IMR-90 (cell line): ENCODE measurements at regions not wholly inside any gene's neighbourhood (a gene's known extent, or its start where the extent isn't known, plus 50 kb on each side); places are given as distances from the start of the nearest gene placed in this dataset.

ENCODE experiments used
- ATAC-seq: fragments of 200-7000 bp; cut with Tn5 transposase; 2 replicates; pipeline ENCODE4 v1.9.1; 2020; ENCODE audit warnings: low read depth, mild to moderate bottlenecking, moderate library complexity
- BruUV-seq: library from RNA; stranded (reverse); fragments of 400-500 nt; replicated peaks from 2 replicates; lab custom pipeline; 2021; lab: Mats Ljungman, UMichigan
- CTCF ChIA-PET: fragments of 300-600 bp; formaldehyde crosslinking; extraction: SDS; loops from one replicate; lab custom pipeline; 2021; ENCODE audit warnings: antibody characterized with exemption; lab: Yijun Ruan, JAX
- POLR2A ChIA-PET: fragments of 300-600 bp; sonication (Branson Sonifier 250); formaldehyde crosslinking; loops from one replicate; lab custom pipeline; 2022; ENCODE audit warnings: antibody characterized with exemption; ENCODE audit not compliant: unreplicated experiment; lab: Charles Lee
- DNase-seq: peaks from one replicate; pipeline ENCODE4 v3.0.0; 2013
- H2AFZ ChIP-seq: replicated peaks from 2 replicates; pipeline ENCODE3; 2013; ENCODE audit warnings: low read length, mild to moderate bottlenecking; ENCODE audit not compliant: poor library complexity
- H2AK5ac ChIP-seq: 2 replicates; pipeline ENCODE4 v1.6.1; 2013; ENCODE audit warnings: low read depth, low read length, inconsistent platforms
- H2AK9ac ChIP-seq: replicated peaks from 2 replicates; pipeline ENCODE3; 2013; ENCODE audit warnings: mild to moderate bottlenecking, low read depth, low read length, moderate library complexity; ENCODE audit not compliant: poor library complexity
- H2BK120ac ChIP-seq: 2 replicates; pipeline ENCODE4 v1.6.1; 2013; ENCODE audit warnings: low read depth, low read length, inconsistent platforms
- H2BK15ac ChIP-seq: 3 replicates; pipeline ENCODE4 v1.6.1; 2013; ENCODE audit warnings: low read depth, low read length, inconsistent platforms
- H2BK20ac ChIP-seq: 2 replicates; pipeline ENCODE4 v1.6.1; 2013; ENCODE audit warnings: low read depth, mild to moderate bottlenecking, inconsistent platforms, low read length, moderate library complexity
- H2BK5ac ChIP-seq: 2 replicates; pipeline ENCODE4 v1.6.1; 2013; ENCODE audit warnings: mild to moderate bottlenecking, low read depth, low read length, inconsistent platforms; ENCODE audit not compliant: poor library complexity, severe bottlenecking
- H3K14ac ChIP-seq: replicated peaks from 2 replicates; pipeline ENCODE4 v1.6.1; 2013; ENCODE audit warnings: low read depth, low read length, inconsistent platforms
- H3K18ac ChIP-seq: 2 replicates; pipeline ENCODE4 v1.6.1; 2013; ENCODE audit warnings: low read depth, low read length, control low read depth
- H3K23ac ChIP-seq: 2 replicates; pipeline ENCODE4 v1.6.1; 2013; ENCODE audit warnings: low read depth, low read length, inconsistent platforms
- H3K27ac ChIP-seq: 2 replicates; pipeline ENCODE4 v1.5.1; 2013; ENCODE audit warnings: mild to moderate bottlenecking, control low read depth, low read length; ENCODE audit not compliant: insufficient read depth
- H3K27me3 ChIP-seq: 2 replicates; pipeline ENCODE4 v1.6.1; 2013; ENCODE audit warnings: low read length; ENCODE audit not compliant: control insufficient read depth, insufficient read depth
- H3K36me3 ChIP-seq: 2 replicates; pipeline ENCODE4 v1.6.1; 2013; ENCODE audit warnings: low read length, mixed read lengths; ENCODE audit not compliant: control insufficient read depth, insufficient read depth
- H3K4ac ChIP-seq: 2 replicates; pipeline ENCODE4 v1.6.1; 2013; ENCODE audit warnings: low read depth, low read length, inconsistent platforms
- H3K4me1 ChIP-seq: 2 replicates; pipeline ENCODE4 v1.6.1; 2013; ENCODE audit warnings: low read length, mixed read lengths; ENCODE audit not compliant: control insufficient read depth, insufficient read depth
- H3K4me2 ChIP-seq: 2 replicates; pipeline ENCODE4 v1.6.1; 2013; ENCODE audit warnings: low read depth, mild to moderate bottlenecking, control low read depth, low read length, moderate library complexity
- H3K4me3 ChIP-seq: 2 replicates; pipeline ENCODE4 v1.5.1; 2013; ENCODE audit warnings: low read depth, mild to moderate bottlenecking, control low read depth, low read length, moderate library complexity; ENCODE audit not compliant: insufficient read depth
- H3K56ac ChIP-seq: 2 replicates; pipeline ENCODE4 v1.6.1; 2013; ENCODE audit warnings: low read length, inconsistent platforms; ENCODE audit not compliant: insufficient read depth; ENCODE audit errors: extremely low read depth
- H3K79me1 ChIP-seq, 2 experiments: 2 replicates each; pipeline ENCODE4 v1.6.1; 2013; ENCODE audit warnings: low read length in 2 of 2, inconsistent platforms in 1 of 2, low read depth in 1 of 2
- H3K9ac ChIP-seq: 2 replicates; pipeline ENCODE4 v1.6.1; 2013; ENCODE audit warnings: low read depth, low read length, control low read depth
- H3K9me1 ChIP-seq: 2 replicates; pipeline ENCODE4 v1.6.1; 2013; ENCODE audit warnings: low read length, inconsistent platforms; ENCODE audit not compliant: insufficient read depth
- H3K9me3 ChIP-seq: 2 replicates; pipeline ENCODE4 v1.6.1; 2013; ENCODE audit warnings: low read length; ENCODE audit not compliant: control insufficient read depth, insufficient read depth
- H4K20me1 ChIP-seq: 2 replicates; pipeline ENCODE4 v1.6.1; 2013; ENCODE audit warnings: low read length, inconsistent platforms; ENCODE audit not compliant: insufficient read depth
- H4K5ac ChIP-seq: 2 replicates; pipeline ENCODE4 v1.6.1; 2013; ENCODE audit warnings: mild to moderate bottlenecking, low read depth, low read length, control low read depth
- H4K8ac ChIP-seq, 2 experiments: 2 replicates each; pipeline ENCODE4 v1.6.1; 2013; ENCODE audit warnings: low read depth in 2 of 2, low read length in 2 of 2, control low read depth in 1 of 2, inconsistent platforms in 1 of 2
- H4K91ac ChIP-seq: 2 replicates; pipeline ENCODE4 v1.6.1; 2013; ENCODE audit warnings: low read depth, low read length, inconsistent platforms; ENCODE audit not compliant: insufficient read depth
- CEBPB ChIP-seq: IDR thresholded peaks from 2 replicates; pipeline ENCODE4 v1.6.1; 2012; ENCODE audit warnings: low read depth, low read length, improper control_type of control experiment
- NFE2L2 ChIP-seq: fragments of 150-350 bp; IDR thresholded peaks from 2 replicates; pipeline ENCODE4 v1.6.1; 2016; ENCODE audit warnings: low read depth, mild to moderate bottlenecking, low read length
- WGBS, 2 experiments: methylation state at CpG; one replicate each; pipeline versions ENCODE4 v1.1.5 to v1.1.7; 2013; ENCODE audit warnings: missing lambda C conversion rate in 2 of 2; ENCODE audit not compliant: insufficient read length in 1 of 2; ENCODE audit errors: extremely low coverage in 2 of 2; 5-methylcytosine and 5-hydroxymethylcytosine counted together
- dilution Hi-C: fragments of 300-500 bp; cut with HindIII; formaldehyde crosslinking; loops from one replicate; pipeline ENCODE4 v1.14.3; 2018; ENCODE audit warnings: low sequenced_read_pairs; ENCODE audit not compliant: unreplicated experiment
- in situ Hi-C: fragments of 300-500 bp; cut with MboI; formaldehyde crosslinking; loops from 3 replicates; pipeline ENCODE4 v1.14.3; 2019; ENCODE audit warnings: low sequenced_read_pairs, inconsistent platforms, mixed read lengths
- intact Hi-C: fragments of 100-400 bp; cut with micrococcal nuclease; formaldehyde crosslinking; loops from 2 replicates; pipeline ENCODE4 v1.10.0; 2022

GRCh38 chr1:149844101-149844500 lies 55.3 kb upstream of the BOLA1 start:
- Histone ChIP-seq H3K79me1 (peaks cover 19 to 42% of the 10 kb centered on the region in 2 experiments), H2BK20ac (no peak overlapping the region), H3K18ac (no peak overlapping the region), H2BK120ac (no peak overlapping the region), H3K9me1 (peaks cover 3% of the 10 kb centered on the region; the same call in 1 of the 2 replicates), H2AK5ac (no peak overlapping the region), H2AFZ (no peak overlapping the region), H3K9ac (peak overlapping the region; percentile 100), H3K56ac (peak overlapping the region; percentile 73; the same call in 1 of the 2 replicates), H3K4me3 (peak overlapping the region; percentile 97), H3K14ac (no peak overlapping the region), H3K27me3 (no peaks in the 10 kb centered on the region), H4K8ac (no peak overlapping the region), H4K20me1 (peaks cover 6% of the 10 kb centered on the region; the same call in 1 of the 2 replicates), H4K5ac (no peak overlapping the region), H2BK5ac (peak overlapping the region; percentile 69), H3K9me3 (no peaks in the 10 kb centered on the region), H3K27ac (no peak overlapping the region), H3K36me3 (peaks cover 3% of the 10 kb centered on the region), H3K4me1 (peaks cover 6% of the 10 kb centered on the region), H3K4me2 (peak overlapping the region; percentile 100), H3K23ac (no peak overlapping the region), H2AK9ac (no peak overlapping the region), H2BK15ac (no peak overlapping the region), H4K91ac (no peak overlapping the region), H3K4ac (no peak overlapping the region)
- intact Hi-C loops (no loop called here), in situ Hi-C loops (no loop called here), dilution Hi-C loops (no loop called here)
- peak; percentile 78 for DNase-seq
- TF ChIP-seq CEBPB (peak; percentile 86), NFE2L2 (no peak)
- no peak for ATAC-seq
- ChIA-PET POLR2A (interaction anchor here (0.5 to 2.2 kb wide), 2 partner anchors 43 to 1684 kb away, joined by 4 to 15 read pairs; a partner anchor contains a TSS), CTCF (interaction anchor here (0.6 kb wide), 1 partner anchor 1152 kb away, joined by 3 read pairs; no protein-coding TSS in a partner anchor)
- no CpG with 5 or more reads among the region's 3 CpGs for WGBS, 2 experiments
- BruUV-seq, result no TSS peak
